H9 (cell line): ENCODE measurements at regions not wholly inside any gene's neighbourhood (a gene's known extent, or its start where the extent isn't known, plus 50 kb on each side); places are given as distances from the start of the nearest gene placed in this dataset.

ENCODE experiments used
- DNase-seq: peaks from one replicate; pipeline ENCODE4 v3.0.0-alpha.2; 2017
- H2AFZ ChIP-seq: one replicate; pipeline ENCODE4 v1.6.1; 2013; ENCODE audit warnings: mild to moderate bottlenecking, low read length, control low read depth, moderate library complexity
- H2AK5ac ChIP-seq: 2 replicates; pipeline ENCODE4 v1.6.1; 2013; ENCODE audit warnings: low read length, control low read depth, mixed read lengths; ENCODE audit not compliant: insufficient read length
- H2BK120ac ChIP-seq: one replicate; pipeline ENCODE4 v1.6.1; 2013; ENCODE audit warnings: low read depth, mild to moderate bottlenecking, low read length, control low read depth, inconsistent platforms; ENCODE audit not compliant: poor library complexity, severe bottlenecking
- H2BK12ac ChIP-seq: 2 replicates; pipeline ENCODE4 v1.6.1; 2013; ENCODE audit warnings: low read length, control low read depth, mixed read lengths, low read depth; ENCODE audit not compliant: insufficient read length
- H2BK15ac ChIP-seq: 2 replicates; pipeline ENCODE4 v1.6.1; 2013; ENCODE audit warnings: low read depth, low read length, control low read depth
- H2BK20ac ChIP-seq: one replicate; pipeline ENCODE4 v1.6.1; 2013; ENCODE audit warnings: low read depth, mild to moderate bottlenecking, low read length, control low read depth, inconsistent platforms; ENCODE audit not compliant: poor library complexity, severe bottlenecking
- H2BK5ac ChIP-seq: 2 replicates; pipeline ENCODE4 v1.6.1; 2013; ENCODE audit warnings: low read length, control low read depth, mixed read lengths; ENCODE audit not compliant: insufficient read length
- H3K14ac ChIP-seq: 2 replicates; pipeline ENCODE4 v1.6.1; 2013; ENCODE audit warnings: low read length, control low read depth; ENCODE audit not compliant: insufficient read depth
- H3K18ac ChIP-seq: 2 replicates; pipeline ENCODE4 v1.6.1; 2013; ENCODE audit warnings: low read depth, mild to moderate bottlenecking, mixed read lengths, low read length, control low read depth; ENCODE audit not compliant: insufficient read length
- H3K23ac ChIP-seq: 2 replicates; pipeline ENCODE4 v1.6.1; 2013; ENCODE audit warnings: low read length, control low read depth, mixed read lengths, low read depth; ENCODE audit not compliant: insufficient read length
- H3K23me2 ChIP-seq: 2 replicates; pipeline ENCODE4 v1.6.1; 2013; ENCODE audit warnings: low read depth, mild to moderate bottlenecking, mixed read lengths, low read length, control low read depth; ENCODE audit not compliant: insufficient read length, poor library complexity, severe bottlenecking
- H3K27ac ChIP-seq: 2 replicates; pipeline ENCODE4 v1.5.1; 2013; ENCODE audit warnings: low read length, control low read depth, mixed read lengths, low read depth; ENCODE audit not compliant: insufficient read length
- H3K27me3 ChIP-seq: 2 replicates; pipeline ENCODE4 v1.6.1; 2013; ENCODE audit warnings: low read length, control low read depth, inconsistent platforms; ENCODE audit not compliant: insufficient read depth
- H3K4ac ChIP-seq: 2 replicates; pipeline ENCODE4 v1.6.1; 2013; ENCODE audit warnings: low read depth, mild to moderate bottlenecking, control low read depth, inconsistent platforms, low read length, moderate library complexity
- H3K4me1 ChIP-seq: 2 replicates; pipeline ENCODE4 v1.6.1; 2013; ENCODE audit warnings: low read length, control low read depth, inconsistent platforms; ENCODE audit not compliant: insufficient read depth
- H3K4me2 ChIP-seq: 2 replicates; pipeline ENCODE4 v1.6.1; 2013; ENCODE audit warnings: low read length, control low read depth, mixed read lengths; ENCODE audit not compliant: insufficient read length, insufficient read depth
- H3K56ac ChIP-seq: 2 replicates; pipeline ENCODE4 v1.6.1; 2013; ENCODE audit warnings: low read depth, mild to moderate bottlenecking, mixed read lengths, low read length, control low read depth; ENCODE audit not compliant: insufficient read length
- H3K79me1 ChIP-seq: 2 replicates; pipeline ENCODE4 v1.6.1; 2013; ENCODE audit warnings: low read depth, mild to moderate bottlenecking, moderate library complexity, low read length, control low read depth, inconsistent platforms; ENCODE audit not compliant: insufficient read depth, poor library complexity, severe bottlenecking
- H3K79me2 ChIP-seq: 2 replicates; pipeline ENCODE4 v1.6.1; 2013; ENCODE audit warnings: low read length, control low read depth, inconsistent platforms; ENCODE audit not compliant: insufficient read depth
- H3K9ac ChIP-seq: 2 replicates; pipeline ENCODE4 v1.6.1; 2013; ENCODE audit warnings: low read length, control low read depth, mixed read lengths; ENCODE audit not compliant: insufficient read length; ENCODE audit errors: extremely low read depth
- H3K9me3 ChIP-seq: one replicate; pipeline ENCODE4 v1.6.1; 2013; ENCODE audit warnings: low read depth, low read length, inconsistent platforms; ENCODE audit not compliant: control insufficient read depth
- H3T11ph ChIP-seq: one replicate; pipeline ENCODE4 v1.6.1; 2013; ENCODE audit warnings: mild to moderate bottlenecking, low read length, control low read depth, inconsistent platforms
- H4K20me1 ChIP-seq: one replicate; pipeline ENCODE4 v1.6.1; 2013; ENCODE audit not compliant: control insufficient read depth, insufficient read length, insufficient read depth
- H4K5ac ChIP-seq: 2 replicates; pipeline ENCODE4 v1.6.1; 2013; ENCODE audit warnings: low read depth, mild to moderate bottlenecking, mixed read lengths, low read length, control low read depth; ENCODE audit not compliant: insufficient read length
- H4K8ac ChIP-seq: replicated peaks from 2 replicates; pipeline ENCODE4 v1.6.1; 2013; ENCODE audit warnings: low read length, control low read depth, mixed read lengths, low read depth; ENCODE audit not compliant: insufficient read length
- H4K91ac ChIP-seq: 2 replicates; pipeline ENCODE4 v1.6.1; 2013; ENCODE audit warnings: low read depth, mild to moderate bottlenecking, moderate library complexity, mixed read lengths, low read length, control low read depth; ENCODE audit not compliant: insufficient read length
- H3K27ac Mint-ChIP-seq, 3 experiments: 2 replicates in 2 of 3; 3 replicates in 1 of 3; pipeline ENCODE4 v1.8.0; 2020 to 2021; ENCODE audit warnings: mixed read lengths in 3 of 3, mild to moderate bottlenecking in 1 of 3, moderate library complexity in 1 of 3
- H3K27me3 Mint-ChIP-seq: 2 replicates; pipeline ENCODE4 v1.8.0; 2021; ENCODE audit warnings: low read depth, mild to moderate bottlenecking, moderate library complexity, mixed read lengths
- H3K36me3 Mint-ChIP-seq, 3 experiments: 2 replicates in 2 of 3; 3 replicates in 1 of 3; pipeline ENCODE4 v1.8.0; 2020 to 2021; ENCODE audit warnings: low read depth in 3 of 3, mixed read lengths in 3 of 3; ENCODE audit not compliant: insufficient read depth in 1 of 3
- H3K4me1 Mint-ChIP-seq, 2 experiments: 2 replicates each; pipeline ENCODE4 v1.8.0; 2020; ENCODE audit warnings: mixed read lengths in 2 of 2
- H3K4me3 Mint-ChIP-seq, 2 experiments: 2 replicates in 1 of 2; 3 replicates in 1 of 2; pipeline ENCODE4 v1.8.0; 2020 to 2021; ENCODE audit warnings: mild to moderate bottlenecking in 2 of 2, mixed read lengths in 2 of 2, moderate library complexity in 1 of 2
- H3K9me3 Mint-ChIP-seq, 2 experiments: 2 replicates in 1 of 2; 3 replicates in 1 of 2; pipeline ENCODE4 v1.8.0; 2020; ENCODE audit warnings: mild to moderate bottlenecking in 2 of 2, mixed read lengths in 2 of 2, moderate library complexity in 1 of 2
- CTCF ChIP-seq: fragments of 200-600 bp; sonication (generic); conservative IDR thresholded peaks from 3 replicates; pipeline ENCODE4 v1.8.0; 2021; ENCODE audit warnings: antibody characterized with exemption, mild to moderate bottlenecking
- WGBS: extraction: QIAGEN DNeasy Blood & Tissue Kit; methylation state at CpG from one replicate; pipeline ENCODE4 v1.1.7; 2013; ENCODE audit warnings: missing lambda C conversion rate, low lambda C conversion rate, mixed read lengths; ENCODE audit not compliant: insufficient read length; ENCODE audit errors: extremely low coverage; 5-methylcytosine and 5-hydroxymethylcytosine counted together

- Histone ChIP-seq H3K23ac (no peak overlapping the region), H3K27me3 (0 out of 2 replicates have a peak, but pooled peaks cover 2% of the 10 kb centered on the region), H3K4me1 (peaks cover 7% of the 10 kb centered on the region; the same call in 1 of the 2 replicates), H3T11ph (no peak overlapping the region), H4K20me1 (no peaks in the 10 kb centered on the region), H3K56ac (no peak overlapping the region), H3K79me1 (no peaks in the 10 kb centered on the region), H2BK5ac (no peak overlapping the region), H2BK15ac (no peak overlapping the region), H2BK12ac (no peak overlapping the region), H3K23me2 (no peaks in the 10 kb centered on the region), H2BK20ac (no peak overlapping the region), H3K4me2 (no peak overlapping the region), H2BK120ac (no peak overlapping the region), H4K91ac (no peak overlapping the region), H2AK5ac (no peak overlapping the region), H2AFZ (no peak overlapping the region), H4K8ac (no peak overlapping the region), H3K27ac (no peak overlapping the region), H3K14ac (no peak overlapping the region), H3K4ac (no peak overlapping the region), H3K18ac (no peak overlapping the region), H3K79me2 (no peaks in the 10 kb centered on the region), H4K5ac (no peak overlapping the region), H3K9ac (no peak overlapping the region), H3K9me3 (no peaks in the 10 kb centered on the region)
- no peak for DNase-seq
- no peak overlapping the region for H3K4me3 Mint-ChIP-seq
- peaks cover 14 to 15% of the 10 kb centered on the region in 2 experiments for H3K4me1 Mint-ChIP-seq
- no peak overlapping the region for H3K27ac Mint-ChIP-seq
- no CpG with 5 or more reads among the region's 1 CpG for WGBS
- peaks cover 4 to 11% (median 6%) of the 10 kb centered on the region in 3 experiments; a peak in 5 of 7 replicates for H3K36me3 Mint-ChIP-seq
- H3K27me3 Mint-ChIP-seq, result no peaks in the 10 kb centered on the region; the same call in 1 of the 2 replicates
- peaks cover 12% of the 10 kb centered on the region in 2 experiments for H3K9me3 Mint-ChIP-seq
- TF ChIP-seq CTCF, result no peak
These were observed 57.1 kb upstream of the SERTM1 start for GRCh38 chr13:36616706-36617105.
